ACHN (cell line): ENCODE measurements at regions not wholly inside any gene's neighbourhood (a gene's known extent, or its start where the extent isn't known, plus 50 kb on each side); places are given as distances from the start of the nearest gene placed in this dataset.

Experiments used
- DNase-seq: peaks from one replicate; pipeline ENCODE4 v3.0.0-alpha.2; 2015
- in situ Hi-C: cut with HindIII; loops from 2 replicates; pipeline ENCODE4 v1.10.0; 2017; ENCODE audit warnings: low sequenced_read_pairs, low pct_ligation_motif_present, low pct_unique_long_range_greater_than_20kb

- DNase-seq, result no peak
- in situ Hi-C loops, result no loop called here
These were observed 1044.5 kb downstream of the NTRK3 start for GRCh38 chr15:87212041-87212440.

- in situ Hi-C loops, result no loop called here
- DNase-seq, result no peak
These were observed 1045.0 kb downstream of the NTRK3 start for GRCh38 chr15:87211547-87211946.

- in situ Hi-C loops, result no loop called here
- no peak for DNase-seq
These were observed 1046.4 kb downstream of the NTRK3 start for GRCh38 chr15:87209891-87210689.

- in situ Hi-C loops, result no loop called here
- no peak for DNase-seq
These were observed 1048.5 kb downstream of the NTRK3 start for GRCh38 chr15:87207990-87208580.

GRCh38 chr15:87207251-87207650, 1049.3 kb downstream of the NTRK3 start:
- in situ Hi-C loops, result no loop called here
- DNase-seq, result no peak

GRCh38 chr15:87201986-87202385, 1054.6 kb downstream of the NTRK3 start:
- in situ Hi-C loops, result no loop called here
- no peak for DNase-seq

GRCh38 chr15:87200149-87200548, 1056.4 kb downstream of the NTRK3 start:
- in situ Hi-C loops, result no loop called here
- no peak for DNase-seq

- DNase-seq, result no peak
- in situ Hi-C loops, result no loop called here
These were observed 1058.6 kb downstream of the NTRK3 start for GRCh38 chr15:87197981-87198380.

GRCh38 chr15:87196498-87196897, 1060.0 kb downstream of the NTRK3 start:
- no peak for DNase-seq
- in situ Hi-C loops, result no loop called here

GRCh38 chr15:87193481-87193880, 1063.1 kb downstream of the NTRK3 start:
- DNase-seq, result no peak
- in situ Hi-C loops, result no loop called here

GRCh38 chr15:87167706-87168105, 1088.0 kb downstream of the AGBL1 start:
- in situ Hi-C loops, result no loop called here
- DNase-seq, result no peak

- in situ Hi-C loops, result no loop called here
These were observed 1087.4 kb downstream of the AGBL1 start for GRCh38 chr15:87167055-87167454.

GRCh38 chr15:87155771-87156170, 1076.1 kb downstream of the AGBL1 start:
- in situ Hi-C loops, result no loop called here
- no peak for DNase-seq

More at GRCh38 chr15:87167055-87167454, 1087.4 kb downstream of the AGBL1 start:
- no peak for DNase-seq

GRCh38 chr15:87154761-87155160, 1075.1 kb downstream of the AGBL1 start:
- in situ Hi-C loops, result no loop called here
- DNase-seq, result no peak

GRCh38 chr15:87151202-87151748, 1071.6 kb downstream of the AGBL1 start:
- DNase-seq, result no peak
- in situ Hi-C loops, result no loop called here

GRCh38 chr15:87145696-87146095, 1066.0 kb downstream of the AGBL1 start:
- no peak for DNase-seq
- in situ Hi-C loops, result no loop called here

GRCh38 chr15:87144775-87145174, 1065.1 kb downstream of the AGBL1 start:
- no peak for DNase-seq
- in situ Hi-C loops, result no loop called here

GRCh38 chr15:87142096-87142495, 1062.4 kb downstream of the AGBL1 start:
- in situ Hi-C loops, result no loop called here
- no peak for DNase-seq

GRCh38 chr15:87135109-87135508, 1055.4 kb downstream of the AGBL1 start:
- in situ Hi-C loops, result no loop called here
- DNase-seq, result no peak

GRCh38 chr15:87133704-87134103, 1054.0 kb downstream of the AGBL1 start:
- no peak for DNase-seq
- in situ Hi-C loops, result no loop called here
